ENCODE measurements at regions not wholly inside any gene's neighbourhood (a gene's known extent, or its start where the extent isn't known, plus 50 kb on each side); places are given as distances from the start of the nearest gene placed in this dataset.

DNA sequence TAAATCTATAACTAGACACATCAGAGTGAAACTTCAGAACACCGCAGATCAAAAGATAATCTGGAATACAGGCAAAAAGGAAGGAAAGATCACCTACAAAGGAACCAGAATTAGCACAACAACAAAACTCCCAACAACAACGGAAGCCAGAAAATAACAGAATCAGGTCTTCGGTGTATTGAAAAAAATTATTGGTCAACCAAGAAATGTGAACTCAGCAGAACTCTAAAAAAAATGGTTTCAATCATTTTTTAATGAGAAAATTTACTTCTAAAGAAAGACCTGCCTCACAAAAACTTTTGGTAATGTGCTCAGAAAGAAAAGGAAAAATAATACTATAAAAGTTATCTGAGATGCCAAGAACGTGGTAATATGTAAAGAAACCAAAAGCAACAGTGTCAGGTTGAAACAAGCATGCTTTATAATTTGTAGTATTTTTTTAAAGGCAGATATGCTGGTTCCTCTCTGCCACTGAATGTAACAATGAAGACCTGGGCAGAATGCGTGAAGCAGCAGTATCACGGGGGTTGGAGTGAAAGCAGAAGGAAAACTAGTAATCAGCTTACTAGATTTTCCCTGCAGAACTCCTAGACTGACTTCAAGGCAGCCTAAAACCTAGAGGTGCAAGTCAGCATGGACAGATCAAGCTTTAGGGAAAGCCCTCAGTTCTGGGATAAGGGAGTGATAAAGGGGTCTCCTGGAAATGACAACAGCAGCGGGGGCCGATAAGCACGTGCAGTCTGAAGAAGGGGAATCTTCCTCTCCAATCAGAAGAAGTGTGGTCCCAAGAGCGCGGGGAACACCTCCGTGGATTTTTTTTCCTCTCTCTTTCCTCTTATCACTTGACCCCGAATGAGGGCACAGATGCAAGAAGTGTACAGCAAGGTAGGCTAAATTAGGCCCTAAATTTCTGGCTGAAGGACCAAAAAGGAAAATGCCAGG, 80.9 kb upstream of the TEKT1 start:
- TF ChIP-seq, protein P1, sequence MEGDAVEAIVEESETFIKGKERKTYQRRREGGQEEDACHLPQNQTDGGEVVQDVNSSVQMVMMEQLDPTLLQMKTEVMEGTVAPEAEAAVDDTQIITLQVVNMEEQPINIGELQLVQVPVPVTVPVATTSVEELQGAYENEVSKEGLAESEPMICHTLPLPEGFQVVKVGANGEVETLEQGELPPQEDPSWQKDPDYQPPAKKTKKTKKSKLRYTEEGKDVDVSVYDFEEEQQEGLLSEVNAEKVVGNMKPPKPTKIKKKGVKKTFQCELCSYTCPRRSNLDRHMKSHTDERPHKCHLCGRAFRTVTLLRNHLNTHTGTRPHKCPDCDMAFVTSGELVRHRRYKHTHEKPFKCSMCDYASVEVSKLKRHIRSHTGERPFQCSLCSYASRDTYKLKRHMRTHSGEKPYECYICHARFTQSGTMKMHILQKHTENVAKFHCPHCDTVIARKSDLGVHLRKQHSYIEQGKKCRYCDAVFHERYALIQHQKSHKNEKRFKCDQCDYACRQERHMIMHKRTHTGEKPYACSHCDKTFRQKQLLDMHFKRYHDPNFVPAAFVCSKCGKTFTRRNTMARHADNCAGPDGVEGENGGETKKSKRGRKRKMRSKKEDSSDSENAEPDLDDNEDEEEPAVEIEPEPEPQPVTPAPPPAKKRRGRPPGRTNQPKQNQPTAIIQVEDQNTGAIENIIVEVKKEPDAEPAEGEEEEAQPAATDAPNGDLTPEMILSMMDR (conservative IDR thresholded peaks at IDR 0.05; ENCODE audit: low read depth, low read length): no peak
- no peak for TF ChIP-seq EZH2 (IDR thresholded peaks at IDR 0.05; ENCODE audit: borderline replicate concordance, low read depth, low read length, poor library complexity, severe bottlenecking)
- Histone ChIP-seq H3K36me3 (ENCODE audit: insufficient read depth, low read length, poor library complexity, severe bottlenecking) (no peaks in the 10 kb centered on the region), H3K4me3 (ENCODE audit: low read depth, low read length, poor library complexity, severe bottlenecking) (no peak overlapping the region), H3K27me3 (replicated peaks; ENCODE audit: insufficient read depth, low read depth, low read length, poor library complexity) (peaks cover 3% of the 10 kb centered on the region), H3K4me1 (ENCODE audit: insufficient read depth, low read length, poor library complexity, severe bottlenecking) (no peaks in the 10 kb centered on the region), H3K9me3 (ENCODE audit: low read depth, low read length, poor library complexity, severe bottlenecking) (no peaks in the 10 kb centered on the region), H3K27ac (ENCODE audit: low read depth, low read length, poor library complexity, severe bottlenecking) (no peak overlapping the region)
- BruUV-seq (replicated peaks): no TSS peak
- DNase-seq (ENCODE audit: low spot score): no peak
- CTCF ChIA-PET: interaction anchor here (0.6 to 3.8 kb wide), 2 partner anchors 91 to 1763 kb away, joined by 3 to 40 read pairs; no protein-coding TSS in a partner anchor
- POLR2A ChIA-PET (ENCODE audit: low non-redundant PET): interaction anchor here (0.7 kb wide), 1 partner anchor 222 kb away, joined by 3 read pairs; no protein-coding TSS in a partner anchor
- intact Hi-C loops (cut with micrococcal nuclease; ENCODE audit: unreplicated experiment): loop anchor here (1.0 to 5.0 kb wide), 3 partner anchors 93 to 225 kb away; partner anchors contain the start of gene BCL6B

DNA sequence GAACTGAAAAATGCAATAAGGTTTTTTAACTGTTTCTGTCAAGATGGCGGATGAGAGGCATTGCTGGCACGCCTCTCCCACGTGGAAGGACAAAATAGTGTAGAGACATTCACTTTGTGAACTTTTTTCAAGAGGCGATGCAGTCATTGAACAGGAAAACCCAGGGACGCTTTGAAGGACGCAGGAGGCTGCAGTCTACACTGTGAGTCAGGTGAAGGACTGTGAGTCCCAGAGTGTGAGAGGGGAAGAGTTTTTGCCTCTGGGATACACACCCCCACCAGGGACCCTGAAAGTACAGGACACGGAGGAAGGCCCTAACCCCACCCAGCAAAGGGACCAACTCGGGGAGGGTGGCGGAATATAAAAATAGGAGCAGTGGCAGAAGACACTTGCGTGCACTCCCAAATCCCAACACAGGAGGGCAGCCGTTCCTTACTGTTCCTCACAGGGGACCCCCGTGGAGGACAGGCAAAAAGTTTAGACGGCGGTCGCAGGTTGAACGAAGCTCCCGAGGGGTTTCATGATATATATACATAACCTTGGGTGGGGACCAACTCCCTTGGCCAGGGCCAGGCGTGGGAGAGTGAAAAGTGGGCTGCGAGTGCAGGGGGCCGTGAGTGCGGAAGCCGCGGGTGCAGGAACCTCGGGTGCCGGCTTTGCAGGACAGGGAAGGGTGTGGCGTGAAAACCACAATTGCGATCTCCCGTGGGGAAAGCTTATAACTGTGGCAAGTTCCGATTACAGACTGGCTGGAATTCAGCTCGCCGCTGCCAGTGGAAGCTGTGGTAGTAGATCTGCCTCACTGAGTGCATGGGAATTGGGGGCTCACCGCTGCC, 82.0 kb upstream of the ALOX12 start:
- TF ChIP-seq, protein P1 (conservative IDR thresholded peaks at IDR 0.05; ENCODE audit: low read depth, low read length): peak; percentile 89
- TF ChIP-seq EZH2 (IDR thresholded peaks at IDR 0.05; ENCODE audit: borderline replicate concordance, low read depth, low read length, poor library complexity, severe bottlenecking): no peak

DNA sequence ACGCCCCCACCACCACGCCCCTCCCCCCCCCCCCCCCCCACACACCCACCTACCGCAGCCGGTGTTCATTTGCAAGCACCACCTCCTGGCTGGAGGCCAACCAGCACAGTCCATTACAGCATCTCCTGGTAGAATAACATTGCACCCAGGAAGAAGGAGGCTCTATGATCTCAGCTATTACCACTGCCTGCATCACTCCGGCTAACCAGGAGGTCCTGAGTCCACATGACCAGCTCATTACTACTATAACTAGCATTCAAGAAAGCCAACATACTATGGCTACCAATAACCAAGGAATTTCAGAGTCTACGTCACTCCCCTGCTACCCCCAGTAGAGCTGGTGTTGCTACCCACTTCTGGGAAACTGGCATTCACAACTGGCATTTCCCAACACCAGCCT, 81.1 kb upstream of the ALOX12 start:
- Histone ChIP-seq H3K4me3 (ENCODE audit: low read depth, low read length, poor library complexity, severe bottlenecking) (no peak overlapping the region), H3K9me3 (ENCODE audit: low read depth, low read length, poor library complexity, severe bottlenecking) (no peaks in the 10 kb centered on the region), H3K36me3 (ENCODE audit: insufficient read depth, low read length, poor library complexity, severe bottlenecking) (no peaks in the 10 kb centered on the region), H3K27me3 (replicated peaks; ENCODE audit: insufficient read depth, low read depth, low read length, poor library complexity) (peaks cover 6% of the 10 kb centered on the region), H3K4me1 (ENCODE audit: insufficient read depth, low read length, poor library complexity, severe bottlenecking) (no peaks in the 10 kb centered on the region), H3K27ac (ENCODE audit: low read depth, low read length, poor library complexity, severe bottlenecking) (no peak overlapping the region)
- peak; percentile 22 for DNase-seq (ENCODE audit: low spot score)
- CTCF ChIA-PET: interaction anchor here (0.5 to 3.8 kb wide), 9 partner anchors 21 to 219 kb away, joined by 3 to 40 read pairs (median 3); partner anchors contain the start of gene SLC16A13
- POLR2A ChIA-PET (ENCODE audit: low non-redundant PET): interaction anchor here (0.6 kb wide), 2 partner anchors 24 to 1962 kb away, joined by 5 to 10 read pairs; no protein-coding TSS in a partner anchor
- TF ChIP-seq, protein P1 (conservative IDR thresholded peaks at IDR 0.05; ENCODE audit: low read depth, low read length): no peak
- no peak for TF ChIP-seq EZH2 (IDR thresholded peaks at IDR 0.05; ENCODE audit: borderline replicate concordance, low read depth, low read length, poor library complexity, severe bottlenecking)
- no TSS peak for BruUV-seq (replicated peaks)
- intact Hi-C loops (cut with micrococcal nuclease; ENCODE audit: unreplicated experiment): loop anchor here (5.0 kb wide), 2 partner anchors 108 to 223 kb away; partner anchors contain the start of gene BCL6B

More for the DNA sequence above, 82.0 kb upstream of the ALOX12 start:
- intact Hi-C loops (cut with micrococcal nuclease; ENCODE audit: unreplicated experiment): loop anchor here (1.0 to 5.0 kb wide), 3 partner anchors 91 to 223 kb away; partner anchors contain the start of gene BCL6B
- H3K36me3 ChIP-seq (ENCODE audit: insufficient read depth, low read length, poor library complexity, severe bottlenecking): no peaks in the 10 kb centered on the region
- peaks cover 6% of the 10 kb centered on the region for H3K27me3 ChIP-seq (replicated peaks; ENCODE audit: insufficient read depth, low read depth, low read length, poor library complexity)
- no TSS peak for BruUV-seq (replicated peaks)
- H3K9me3 ChIP-seq (ENCODE audit: low read depth, low read length, poor library complexity, severe bottlenecking): no peaks in the 10 kb centered on the region
- CTCF ChIA-PET: interaction anchor here (0.6 to 3.8 kb wide), 10 partner anchors 22 to 132 kb away, joined by 3 to 40 read pairs (median 3); partner anchors contain the start of gene SLC16A13
- DNase-seq (ENCODE audit: low spot score): peak; percentile 88
- H3K4me3 ChIP-seq (ENCODE audit: low read depth, low read length, poor library complexity, severe bottlenecking): peak overlapping the region; percentile 44
- POLR2A ChIA-PET (ENCODE audit: low non-redundant PET): interaction anchor here (0.6 kb wide), 1 partner anchor 24 kb away, joined by 10 read pairs; no protein-coding TSS in a partner anchor
- no peaks in the 10 kb centered on the region for H3K4me1 ChIP-seq (ENCODE audit: insufficient read depth, low read length, poor library complexity, severe bottlenecking)
- H3K27ac ChIP-seq (ENCODE audit: low read depth, low read length, poor library complexity, severe bottlenecking): no peak overlapping the region
